IMR-90 (cell line): ENCODE measurements at regions not wholly inside any gene's neighbourhood (a gene's known extent, or its start where the extent isn't known, plus 50 kb on each side); places are given as distances from the start of the nearest gene placed in this dataset.

Source experiments
- ATAC-seq: fragments of 200-7000 bp; cut with Tn5 transposase; 2 replicates; pipeline ENCODE4 v1.9.1; 2020; ENCODE audit warnings: low read depth, mild to moderate bottlenecking, moderate library complexity
- BruUV-seq: library from RNA; stranded (reverse); fragments of 400-500 nt; replicated peaks from 2 replicates; lab custom pipeline; 2021; lab: Mats Ljungman, UMichigan
- CTCF ChIA-PET: fragments of 300-600 bp; formaldehyde crosslinking; extraction: SDS; loops from one replicate; lab custom pipeline; 2021; ENCODE audit warnings: antibody characterized with exemption; lab: Yijun Ruan, JAX
- POLR2A ChIA-PET: fragments of 300-600 bp; sonication (Branson Sonifier 250); formaldehyde crosslinking; loops from one replicate; lab custom pipeline; 2022; ENCODE audit warnings: antibody characterized with exemption; ENCODE audit not compliant: unreplicated experiment; lab: Charles Lee
- DNase-seq: peaks from one replicate; pipeline ENCODE4 v3.0.0; 2013
- H2AFZ ChIP-seq: replicated peaks from 2 replicates; pipeline ENCODE3; 2013; ENCODE audit warnings: low read length, mild to moderate bottlenecking; ENCODE audit not compliant: poor library complexity
- H2AK5ac ChIP-seq: 2 replicates; pipeline ENCODE4 v1.6.1; 2013; ENCODE audit warnings: low read depth, low read length, inconsistent platforms
- H2AK9ac ChIP-seq: replicated peaks from 2 replicates; pipeline ENCODE3; 2013; ENCODE audit warnings: mild to moderate bottlenecking, low read depth, low read length, moderate library complexity; ENCODE audit not compliant: poor library complexity
- H2BK120ac ChIP-seq: 2 replicates; pipeline ENCODE4 v1.6.1; 2013; ENCODE audit warnings: low read depth, low read length, inconsistent platforms
- H2BK15ac ChIP-seq: 3 replicates; pipeline ENCODE4 v1.6.1; 2013; ENCODE audit warnings: low read depth, low read length, inconsistent platforms
- H2BK20ac ChIP-seq: 2 replicates; pipeline ENCODE4 v1.6.1; 2013; ENCODE audit warnings: low read depth, mild to moderate bottlenecking, inconsistent platforms, low read length, moderate library complexity
- H2BK5ac ChIP-seq: 2 replicates; pipeline ENCODE4 v1.6.1; 2013; ENCODE audit warnings: mild to moderate bottlenecking, low read depth, low read length, inconsistent platforms; ENCODE audit not compliant: poor library complexity, severe bottlenecking
- H3K14ac ChIP-seq: replicated peaks from 2 replicates; pipeline ENCODE4 v1.6.1; 2013; ENCODE audit warnings: low read depth, low read length, inconsistent platforms
- H3K18ac ChIP-seq: 2 replicates; pipeline ENCODE4 v1.6.1; 2013; ENCODE audit warnings: low read depth, low read length, control low read depth
- H3K23ac ChIP-seq: 2 replicates; pipeline ENCODE4 v1.6.1; 2013; ENCODE audit warnings: low read depth, low read length, inconsistent platforms
- H3K27ac ChIP-seq: 2 replicates; pipeline ENCODE4 v1.5.1; 2013; ENCODE audit warnings: mild to moderate bottlenecking, control low read depth, low read length; ENCODE audit not compliant: insufficient read depth
- H3K27me3 ChIP-seq: 2 replicates; pipeline ENCODE4 v1.6.1; 2013; ENCODE audit warnings: low read length; ENCODE audit not compliant: control insufficient read depth, insufficient read depth
- H3K36me3 ChIP-seq: 2 replicates; pipeline ENCODE4 v1.6.1; 2013; ENCODE audit warnings: low read length, mixed read lengths; ENCODE audit not compliant: control insufficient read depth, insufficient read depth
- H3K4ac ChIP-seq: 2 replicates; pipeline ENCODE4 v1.6.1; 2013; ENCODE audit warnings: low read depth, low read length, inconsistent platforms
- H3K4me1 ChIP-seq: 2 replicates; pipeline ENCODE4 v1.6.1; 2013; ENCODE audit warnings: low read length, mixed read lengths; ENCODE audit not compliant: control insufficient read depth, insufficient read depth
- H3K4me2 ChIP-seq: 2 replicates; pipeline ENCODE4 v1.6.1; 2013; ENCODE audit warnings: low read depth, mild to moderate bottlenecking, control low read depth, low read length, moderate library complexity
- H3K4me3 ChIP-seq: 2 replicates; pipeline ENCODE4 v1.5.1; 2013; ENCODE audit warnings: low read depth, mild to moderate bottlenecking, control low read depth, low read length, moderate library complexity; ENCODE audit not compliant: insufficient read depth
- H3K56ac ChIP-seq: 2 replicates; pipeline ENCODE4 v1.6.1; 2013; ENCODE audit warnings: low read length, inconsistent platforms; ENCODE audit not compliant: insufficient read depth; ENCODE audit errors: extremely low read depth
- H3K79me1 ChIP-seq, 2 experiments: 2 replicates each; pipeline ENCODE4 v1.6.1; 2013; ENCODE audit warnings: low read length in 2 of 2, inconsistent platforms in 1 of 2, low read depth in 1 of 2
- H3K9ac ChIP-seq: 2 replicates; pipeline ENCODE4 v1.6.1; 2013; ENCODE audit warnings: low read depth, low read length, control low read depth
- H3K9me1 ChIP-seq: 2 replicates; pipeline ENCODE4 v1.6.1; 2013; ENCODE audit warnings: low read length, inconsistent platforms; ENCODE audit not compliant: insufficient read depth
- H3K9me3 ChIP-seq: 2 replicates; pipeline ENCODE4 v1.6.1; 2013; ENCODE audit warnings: low read length; ENCODE audit not compliant: control insufficient read depth, insufficient read depth
- H4K20me1 ChIP-seq: 2 replicates; pipeline ENCODE4 v1.6.1; 2013; ENCODE audit warnings: low read length, inconsistent platforms; ENCODE audit not compliant: insufficient read depth
- H4K5ac ChIP-seq: 2 replicates; pipeline ENCODE4 v1.6.1; 2013; ENCODE audit warnings: mild to moderate bottlenecking, low read depth, low read length, control low read depth
- H4K8ac ChIP-seq, 2 experiments: 2 replicates each; pipeline ENCODE4 v1.6.1; 2013; ENCODE audit warnings: low read depth in 2 of 2, low read length in 2 of 2, control low read depth in 1 of 2, inconsistent platforms in 1 of 2
- H4K91ac ChIP-seq: 2 replicates; pipeline ENCODE4 v1.6.1; 2013; ENCODE audit warnings: low read depth, low read length, inconsistent platforms; ENCODE audit not compliant: insufficient read depth
- BHLHE40 ChIP-seq: fragments of 150-350 bp; IDR thresholded peaks from 2 replicates; pipeline ENCODE4 v1.6.1; 2016; ENCODE audit warnings: mild to moderate bottlenecking, low read depth, low read length
- CEBPB ChIP-seq: IDR thresholded peaks from 2 replicates; pipeline ENCODE4 v1.6.1; 2012; ENCODE audit warnings: low read depth, low read length, improper control_type of control experiment
- CHD1 ChIP-seq: IDR thresholded peaks from 2 replicates; pipeline ENCODE4 v1.6.1; 2012; ENCODE audit warnings: low read depth, low read length, improper control_type of control experiment
- CTCF ChIP-seq: conservative IDR thresholded peaks from 2 replicates; pipeline ENCODE4 v1.5.1; 2012; ENCODE audit warnings: mild to moderate bottlenecking, low read depth, low read length, improper control_type of control experiment
- ELK1 ChIP-seq: fragments of 150-350 bp; IDR thresholded peaks from 2 replicates; pipeline ENCODE4 v1.6.1; 2016; ENCODE audit warnings: low read depth, mild to moderate bottlenecking, low read length, moderate library complexity, borderline replicate concordance
- FOS ChIP-seq: fragments of 150-350 bp; IDR thresholded peaks from 2 replicates; pipeline ENCODE4 v1.6.1; 2016; ENCODE audit warnings: low read depth, low read length
- MAFK ChIP-seq: IDR thresholded peaks from 2 replicates; pipeline ENCODE4 v1.6.1; 2012; ENCODE audit warnings: low read depth, low read length, improper control_type of control experiment
- MAZ ChIP-seq: IDR thresholded peaks from 2 replicates; pipeline ENCODE4 v1.6.1; 2012; ENCODE audit warnings: low read depth, mild to moderate bottlenecking, low read length, improper control_type of control experiment, moderate library complexity, borderline replicate concordance
- MXI1 ChIP-seq: IDR thresholded peaks from 2 replicates; pipeline ENCODE4 v1.6.1; 2012; ENCODE audit warnings: low read depth, mild to moderate bottlenecking, low read length, moderate library complexity, borderline replicate concordance
- NFE2L2 ChIP-seq: fragments of 150-350 bp; IDR thresholded peaks from 2 replicates; pipeline ENCODE4 v1.6.1; 2016; ENCODE audit warnings: low read depth, mild to moderate bottlenecking, low read length
- POLR2A ChIP-seq: IDR thresholded peaks from 2 replicates; pipeline ENCODE4 v1.6.1; 2012; ENCODE audit warnings: mild to moderate bottlenecking, low read depth, low read length
- RCOR1 ChIP-seq: IDR thresholded peaks from 2 replicates; pipeline ENCODE4 v1.6.1; 2012; ENCODE audit warnings: mild to moderate bottlenecking, low read length, improper control_type of control experiment; ENCODE audit not compliant: insufficient replicate concordance
- RFX5 ChIP-seq: IDR thresholded peaks from 2 replicates; pipeline ENCODE4 v1.8.0; 2012; ENCODE audit warnings: low read depth, mild to moderate bottlenecking, low read length, moderate library complexity
- SMC3 ChIP-seq: fragments of 150-350 bp; IDR thresholded peaks from 2 replicates; pipeline ENCODE4 v1.6.1; 2016; ENCODE audit warnings: low read depth, mild to moderate bottlenecking, antibody characterized with exemption, low read length, moderate library complexity
- USF2 ChIP-seq: fragments of 150-350 bp; IDR thresholded peaks from 2 replicates; pipeline ENCODE4 v1.6.1; 2017; ENCODE audit warnings: mild to moderate bottlenecking, antibody characterized with exemption, low read length, low read depth
- WGBS, 2 experiments: methylation state at CpG; one replicate each; pipeline versions ENCODE4 v1.1.5 to v1.1.7; 2013; ENCODE audit warnings: missing lambda C conversion rate in 2 of 2; ENCODE audit not compliant: insufficient read length in 1 of 2; ENCODE audit errors: extremely low coverage in 2 of 2; 5-methylcytosine and 5-hydroxymethylcytosine counted together
- dilution Hi-C: fragments of 300-500 bp; cut with HindIII; formaldehyde crosslinking; loops from one replicate; pipeline ENCODE4 v1.14.3; 2018; ENCODE audit warnings: low sequenced_read_pairs; ENCODE audit not compliant: unreplicated experiment
- in situ Hi-C: fragments of 300-500 bp; cut with MboI; formaldehyde crosslinking; loops from 3 replicates; pipeline ENCODE4 v1.14.3; 2019; ENCODE audit warnings: low sequenced_read_pairs, inconsistent platforms, mixed read lengths
- intact Hi-C: fragments of 100-400 bp; cut with micrococcal nuclease; formaldehyde crosslinking; loops from 2 replicates; pipeline ENCODE4 v1.10.0; 2022

- Histone ChIP-seq H2AK9ac (no peak overlapping the region), H3K9me3 (peaks cover 14% of the 10 kb centered on the region), H2BK120ac (no peak overlapping the region), H3K4me3 (no peak overlapping the region), H3K18ac (no peak overlapping the region), H3K36me3 (no peaks in the 10 kb centered on the region), H3K27ac (no peak overlapping the region), H2BK5ac (no peak overlapping the region), H3K4me2 (no peak overlapping the region), H3K56ac (no peak overlapping the region), H4K5ac (no peak overlapping the region), H4K91ac (no peak overlapping the region), H4K20me1 (no peaks in the 10 kb centered on the region), H2BK20ac (0 out of 2 replicates have a peak overlapping the region, but pooled peaks have one; percentile 31), H2BK15ac (no peak overlapping the region), H3K4ac (no peak overlapping the region), H4K8ac (no peak overlapping the region), H3K4me1 (no peaks in the 10 kb centered on the region), H3K79me1 (no peaks in the 10 kb centered on the region), H3K14ac (no peak overlapping the region), H3K9ac (no peak overlapping the region), H3K27me3 (peaks cover 2% of the 10 kb centered on the region), H2AK5ac (no peak overlapping the region; the same call in 1 of the 2 replicates), H2AFZ (no peak overlapping the region), H3K9me1 (no peaks in the 10 kb centered on the region), H3K23ac (no peak overlapping the region)
- DNase-seq (no peak), ATAC-seq (no peak)
- POLR2A ChIA-PET: no interaction called here
- WGBS, 2 experiments: 88% methylated on average over 6 of the region's 13 CpGs; no CpG with 5 or more reads in 1 of the 2 experiments
- CTCF ChIA-PET: interaction anchor here (1.3 to 2.5 kb wide), 3 partner anchors 12 to 155 kb away, joined by 3 to 15 read pairs (median 5); partner anchors contain the start of gene INSIG1
- no TSS peak for BruUV-seq
- in situ Hi-C loops: no loop called here
- dilution Hi-C loops: no loop called here
- intact Hi-C loops: no loop called here
- TF ChIP-seq BHLHE40 (no peak), MAFK (no peak), CEBPB (no peak), NFE2L2 (no peak), FOS (no peak), MXI1 (no peak), CHD1 (no peak), MAZ (no peak), RFX5 (no peak), ELK1 (no peak), CTCF (no peak), USF2 (no peak), POLR2A (no peak), RCOR1 (no peak), SMC3 (no peak)
These were observed 108.1 kb upstream of the INSIG1 start for GRCh38 chr7:155189590-155189989.
